ENCODE measurements at regions not wholly inside any gene's neighbourhood (a gene's known extent, or its start where the extent isn't known, plus 50 kb on each side); places are given as distances from the start of the nearest gene placed in this dataset.

DNA sequence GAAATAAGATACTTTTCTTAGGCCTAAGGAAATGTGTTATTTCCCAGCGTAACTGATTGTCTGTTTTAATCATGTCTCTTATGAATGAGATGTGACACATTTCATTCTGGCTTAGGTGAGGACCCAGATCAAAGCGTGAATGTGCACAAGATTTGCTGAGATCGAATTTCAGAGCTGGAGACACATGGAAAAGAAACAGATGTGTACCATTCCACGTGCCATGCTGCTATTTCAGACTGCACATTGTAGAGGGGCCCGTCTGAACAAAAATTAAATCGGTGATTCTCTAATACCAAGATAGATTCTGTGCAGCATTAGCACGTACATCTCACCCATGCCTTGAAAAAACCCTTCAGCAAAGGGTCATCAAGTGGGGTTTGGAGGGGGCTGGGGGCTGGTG lies 290.4 kb downstream of the AACS start:
- H3K4me3 ChIP-seq (ENCODE audit: low read length) = no peak overlapping the region
- no peak for DNase-seq (ENCODE audit: low read depth)
- TF ChIP-seq, protein P1, sequence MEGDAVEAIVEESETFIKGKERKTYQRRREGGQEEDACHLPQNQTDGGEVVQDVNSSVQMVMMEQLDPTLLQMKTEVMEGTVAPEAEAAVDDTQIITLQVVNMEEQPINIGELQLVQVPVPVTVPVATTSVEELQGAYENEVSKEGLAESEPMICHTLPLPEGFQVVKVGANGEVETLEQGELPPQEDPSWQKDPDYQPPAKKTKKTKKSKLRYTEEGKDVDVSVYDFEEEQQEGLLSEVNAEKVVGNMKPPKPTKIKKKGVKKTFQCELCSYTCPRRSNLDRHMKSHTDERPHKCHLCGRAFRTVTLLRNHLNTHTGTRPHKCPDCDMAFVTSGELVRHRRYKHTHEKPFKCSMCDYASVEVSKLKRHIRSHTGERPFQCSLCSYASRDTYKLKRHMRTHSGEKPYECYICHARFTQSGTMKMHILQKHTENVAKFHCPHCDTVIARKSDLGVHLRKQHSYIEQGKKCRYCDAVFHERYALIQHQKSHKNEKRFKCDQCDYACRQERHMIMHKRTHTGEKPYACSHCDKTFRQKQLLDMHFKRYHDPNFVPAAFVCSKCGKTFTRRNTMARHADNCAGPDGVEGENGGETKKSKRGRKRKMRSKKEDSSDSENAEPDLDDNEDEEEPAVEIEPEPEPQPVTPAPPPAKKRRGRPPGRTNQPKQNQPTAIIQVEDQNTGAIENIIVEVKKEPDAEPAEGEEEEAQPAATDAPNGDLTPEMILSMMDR (conservative IDR thresholded peaks at IDR 0.05; ENCODE audit: low read length) = no peak

DNA sequence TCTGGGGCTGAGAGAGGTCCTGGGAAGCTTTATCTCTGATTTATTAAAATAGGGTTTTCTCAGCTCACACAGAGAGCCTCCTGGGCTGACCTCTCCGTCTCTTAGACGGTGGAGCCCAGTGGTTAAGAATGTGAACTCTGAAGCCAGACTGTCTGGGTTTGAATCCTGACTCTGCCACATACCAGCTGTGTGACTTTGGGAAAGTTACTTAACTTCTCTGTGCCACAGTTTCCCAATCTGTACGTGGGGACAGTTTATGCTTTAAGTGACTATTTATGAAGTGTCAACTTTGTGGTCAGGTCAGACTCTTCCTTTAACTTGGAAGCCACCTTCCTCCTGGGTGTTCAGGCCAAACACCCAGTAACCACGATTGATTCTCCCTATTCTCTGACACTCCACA lies 290.9 kb downstream of the AACS start:
- no peak overlapping the region for H3K4me3 ChIP-seq (ENCODE audit: low read length)
- TF ChIP-seq, protein P1 (conservative IDR thresholded peaks at IDR 0.05; ENCODE audit: low read length) = no peak
- no peak for DNase-seq (ENCODE audit: low read depth)

DNA sequence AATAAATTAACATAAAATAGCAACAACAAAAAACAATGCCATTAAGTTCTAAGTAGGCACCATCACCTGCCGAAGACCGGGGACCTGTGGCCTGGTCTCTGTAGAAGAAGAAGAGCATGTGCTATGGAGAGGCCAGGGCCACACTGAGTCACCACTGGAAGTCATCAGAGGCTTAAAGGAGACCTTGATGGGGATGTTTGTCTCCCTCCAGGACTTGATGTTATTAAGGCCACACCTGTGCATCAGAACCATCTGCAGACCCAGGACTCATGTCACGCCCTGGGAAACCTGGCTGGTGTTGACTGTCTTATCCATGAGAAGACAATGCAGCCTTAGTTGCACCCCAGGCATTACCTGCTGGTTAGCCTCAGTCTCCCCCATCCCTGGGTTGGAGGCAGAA lies 292.3 kb downstream of the AACS start:
- TF ChIP-seq, protein P1 (conservative IDR thresholded peaks at IDR 0.05; ENCODE audit: low read length) = no peak
- no peak for DNase-seq (ENCODE audit: low read depth)
- H3K4me3 ChIP-seq (ENCODE audit: low read length) = no peak overlapping the region

DNA sequence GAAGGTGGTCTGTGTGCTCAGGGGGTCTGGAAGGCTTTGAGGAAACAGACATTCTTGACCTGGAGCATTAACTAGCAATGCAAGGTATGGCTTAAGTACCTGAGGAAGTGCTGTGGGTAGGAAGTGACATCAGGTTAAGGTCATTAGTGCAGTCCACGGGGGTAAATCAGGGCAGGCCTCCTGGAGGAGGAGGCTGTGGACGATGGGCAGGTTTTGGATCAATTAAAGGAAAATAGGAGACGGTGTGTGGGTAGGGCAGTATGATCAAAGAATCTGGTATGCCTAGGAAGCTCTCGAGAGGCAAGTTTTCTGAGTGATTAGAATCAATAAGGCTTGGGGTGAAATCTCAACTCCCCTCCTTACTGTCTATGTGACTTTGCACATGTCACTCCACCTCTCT lies 295.3 kb downstream of the AACS start:
- DNase-seq (ENCODE audit: low read depth) = no peak
- no peak overlapping the region for H3K4me3 ChIP-seq (ENCODE audit: low read length)
- TF ChIP-seq, protein P1 (conservative IDR thresholded peaks at IDR 0.05; ENCODE audit: low read length) = no peak

DNA sequence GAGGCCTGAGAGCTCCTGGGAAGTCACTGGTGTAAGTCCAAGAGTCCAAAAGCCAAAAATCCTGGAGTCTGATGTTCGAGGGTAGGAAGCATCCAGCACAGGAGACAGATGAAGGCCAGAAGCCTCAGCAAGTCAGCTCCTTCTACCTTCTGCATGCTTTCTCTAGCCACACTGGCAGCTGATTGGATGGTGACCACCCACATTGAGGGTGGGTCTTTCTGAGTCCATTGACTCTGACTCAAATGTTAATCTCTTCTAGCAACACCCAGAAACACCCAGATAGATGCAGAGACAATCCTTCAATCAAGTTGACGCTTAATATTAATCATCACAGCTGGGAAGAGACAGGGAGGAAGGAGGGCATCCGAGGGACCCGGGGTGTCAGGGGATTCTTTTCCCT lies 305.8 kb downstream of the AACS start:
- no peak overlapping the region for H3K4me3 ChIP-seq (ENCODE audit: low read length)
- DNase-seq (ENCODE audit: low read depth) = no peak
- TF ChIP-seq, protein P1 (conservative IDR thresholded peaks at IDR 0.05; ENCODE audit: low read length) = no peak

DNA sequence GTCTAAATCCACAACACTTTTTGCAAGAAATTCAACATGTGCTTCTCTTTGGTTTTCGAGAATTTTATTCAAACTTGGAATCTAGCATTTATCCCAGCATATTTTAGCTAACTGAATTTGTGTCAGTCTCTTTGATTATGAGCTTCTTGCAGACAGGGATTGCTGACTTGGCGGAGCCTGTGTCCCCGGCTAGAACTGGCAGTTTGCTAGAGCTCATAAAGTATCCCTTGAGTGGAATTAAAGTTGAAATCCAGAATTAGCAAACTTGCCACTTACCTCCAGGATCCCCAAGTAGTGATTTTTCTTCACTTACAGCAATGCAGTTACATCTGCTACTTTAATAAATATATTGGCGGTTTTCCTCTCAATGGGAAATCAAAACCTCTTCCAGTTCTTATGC lies 306.9 kb downstream of the AACS start:
- DNase-seq (ENCODE audit: low read depth) = no peak
- no peak overlapping the region for H3K4me3 ChIP-seq (ENCODE audit: low read length)
- TF ChIP-seq, protein P1 (conservative IDR thresholded peaks at IDR 0.05; ENCODE audit: low read length) = no peak

DNA sequence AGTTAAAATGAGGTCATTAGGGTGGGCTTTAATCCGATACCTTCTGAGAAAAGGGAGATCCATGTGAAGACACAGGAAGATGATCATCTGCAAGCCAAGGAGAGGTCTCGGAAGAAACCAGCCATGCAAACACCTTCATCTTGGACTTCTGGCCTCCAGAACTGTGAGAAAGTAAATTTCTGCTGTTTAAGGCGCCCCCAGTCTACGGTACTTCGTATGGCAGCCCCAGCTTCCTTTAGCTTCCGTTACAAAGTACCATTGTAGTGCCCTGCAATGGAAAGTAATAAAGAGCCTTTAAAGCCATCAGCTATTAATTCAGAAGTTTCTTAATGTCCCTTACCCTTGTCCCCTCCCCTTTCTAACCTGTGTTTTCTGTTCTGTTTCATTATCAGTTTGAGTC lies 308.1 kb downstream of the AACS start:
- DNase-seq (ENCODE audit: low read depth) = no peak
- TF ChIP-seq, protein P1 (conservative IDR thresholded peaks at IDR 0.05; ENCODE audit: low read length) = no peak
- no peak overlapping the region for H3K4me3 ChIP-seq (ENCODE audit: low read length)

Measured in AG10803 (cell line).